Liver (tissue), 8 donors: ENCODE measurements at regions not wholly inside any gene's neighbourhood (a gene's known extent, or its start where the extent isn't known, plus 50 kb on each side); places are given as distances from the start of the nearest gene placed in this dataset.

Source experiments
- DNase-seq: peaks from one replicate; pipeline ENCODE4 v3.0.0-alpha.2; 2017; ENCODE audit warnings: low spot score
- H3K27ac ChIP-seq, 2 donors: one replicate each; pipeline ENCODE4 v1.7.0; 2013; ENCODE audit warnings: inconsistent platforms in 2 of 2, low read length in 2 of 2, control low read depth in 1 of 2, low read depth in 1 of 2, mild to moderate bottlenecking in 1 of 2
- H3K27me3 ChIP-seq, 4 donors: one replicate each; pipeline versions ENCODE4 v1.6.1 to v1.7.0; 2013; ENCODE audit warnings: low read length in 3 of 4, inconsistent platforms in 1 of 4, mild to moderate bottlenecking in 1 of 4, moderate library complexity in 1 of 4; ENCODE audit not compliant: control insufficient read depth in 4 of 4, insufficient read depth in 4 of 4
- H3K36me3 ChIP-seq, 4 donors: one replicate each; pipeline versions ENCODE4 v1.6.1 to v1.7.0; 2013; ENCODE audit warnings: low read length in 3 of 4, mild to moderate bottlenecking in 3 of 4, low read depth in 1 of 4, moderate library complexity in 1 of 4; ENCODE audit not compliant: control insufficient read depth in 4 of 4, insufficient read depth in 3 of 4
- H3K4me1 ChIP-seq, 4 donors: one replicate each; pipeline versions ENCODE4 v1.6.1 to v1.7.0; 2013; ENCODE audit warnings: low read length in 3 of 4, mild to moderate bottlenecking in 3 of 4, moderate library complexity in 1 of 4; ENCODE audit not compliant: control insufficient read depth in 4 of 4, insufficient read depth in 4 of 4
- H3K4me3 ChIP-seq, 3 donors: one replicate each; pipeline versions ENCODE4 v1.6.1 to v1.7.0; 2013; ENCODE audit warnings: low read length in 3 of 3, control low read depth in 1 of 3, low read depth in 1 of 3, mild to moderate bottlenecking in 1 of 3
- H3K9ac ChIP-seq, 2 donors: one replicate each; pipeline ENCODE4 v1.7.0; 2013; ENCODE audit warnings: low read length in 2 of 2, mild to moderate bottlenecking in 2 of 2, moderate library complexity in 2 of 2, control low read depth in 1 of 2, low read depth in 1 of 2
- H3K9me3 ChIP-seq, 4 donors: one replicate each; pipeline versions ENCODE4 v1.6.1 to v1.7.0; 2013; ENCODE audit warnings: low read length in 3 of 4; ENCODE audit not compliant: control insufficient read depth in 4 of 4
- EGR1 ChIP-seq, 2 donors: IDR thresholded peaks; 2 replicates each; pipeline ENCODE4 v1.6.1; 2016 to 2018; ENCODE audit warnings: antibody characterized with exemption in 2 of 2, low read depth in 2 of 2
- FOXA1 ChIP-seq: IDR thresholded peaks from 2 replicates; pipeline ENCODE4 v1.6.1; 2016; ENCODE audit warnings: antibody characterized with exemption
- GABPA ChIP-seq, 2 donors: IDR thresholded peaks in 1 of 2; conservative IDR thresholded peaks in 1 of 2; 2 replicates each; pipeline ENCODE4 v1.6.1; 2016; ENCODE audit warnings: antibody characterized with exemption in 2 of 2, mild to moderate bottlenecking in 1 of 2, moderate library complexity in 1 of 2
- HNF4A ChIP-seq, 2 donors: conservative IDR thresholded peaks; 2 replicates each; pipeline ENCODE4 v1.6.1; 2016; ENCODE audit warnings: antibody characterized with exemption in 2 of 2, mild to moderate bottlenecking in 2 of 2
- HNF4G ChIP-seq: IDR thresholded peaks from 2 replicates; pipeline ENCODE4 v1.6.1; 2016; ENCODE audit warnings: antibody characterized with exemption
- JUND ChIP-seq, 2 donors: IDR thresholded peaks; 2 replicates each; pipeline ENCODE4 v1.6.1; 2016; ENCODE audit warnings: antibody characterized with exemption in 2 of 2
- NR2F2 ChIP-seq: IDR thresholded peaks from 2 replicates; pipeline ENCODE4 v1.6.1; 2016; ENCODE audit warnings: antibody characterized with exemption
- RAD21 ChIP-seq, 2 donors: IDR thresholded peaks; 2 replicates each; pipeline ENCODE4 v1.6.1; 2016; ENCODE audit warnings: antibody characterized with exemption in 2 of 2, mild to moderate bottlenecking in 2 of 2
- RXRA ChIP-seq, 2 donors: IDR thresholded peaks; 2 replicates each; pipeline ENCODE4 v1.6.1; 2017 to 2018; ENCODE audit warnings: antibody characterized with exemption in 2 of 2, mild to moderate bottlenecking in 1 of 2
- SP1 ChIP-seq: IDR thresholded peaks from 2 replicates; pipeline ENCODE4 v1.6.1; 2018; ENCODE audit warnings: antibody characterized with exemption, mild to moderate bottlenecking
- TAF1 ChIP-seq: conservative IDR thresholded peaks from 2 replicates; pipeline ENCODE4 v1.6.1; 2016; ENCODE audit warnings: antibody characterized with exemption, mild to moderate bottlenecking
- YY1 ChIP-seq: IDR thresholded peaks from 2 replicates; pipeline ENCODE4 v1.6.1; 2016; ENCODE audit warnings: antibody characterized with exemption, mild to moderate bottlenecking
- WGBS: extraction: QIAGEN DNeasy Blood & Tissue Kit; methylation state at CpG from one replicate; pipeline ENCODE4 v1.1.7; 2013; 5-methylcytosine and 5-hydroxymethylcytosine counted together
- TF ChIP-seq, protein P1 (sequence below): IDR thresholded peaks from 2 replicates; pipeline ENCODE4 v1.6.1; 2016; ENCODE audit warnings: antibody characterized with exemption
- TF ChIP-seq, protein P2 (sequence below): fragments of 150-350 bp; IDR thresholded peaks from 2 replicates; pipeline ENCODE4 v1.5.1; 2017; ENCODE audit warnings: improper control_type of control experiment, low read depth, low read length; ENCODE audit not compliant: missing input control
- TF ChIP-seq, protein P3 (sequence below): IDR thresholded peaks from 2 replicates; pipeline ENCODE4 v1.6.1; 2016; ENCODE audit warnings: antibody characterized with exemption
- TF ChIP-seq, protein P4 (sequence below): IDR thresholded peaks from 2 replicates; pipeline ENCODE4 v1.6.1; 2016; ENCODE audit warnings: antibody characterized with exemption, mild to moderate bottlenecking
- donor health status: healthy.
- donor health status: healthy.
- donor health status: healthy.
- donor health status: healthy.
- donor health status: healthy.

DNA sequence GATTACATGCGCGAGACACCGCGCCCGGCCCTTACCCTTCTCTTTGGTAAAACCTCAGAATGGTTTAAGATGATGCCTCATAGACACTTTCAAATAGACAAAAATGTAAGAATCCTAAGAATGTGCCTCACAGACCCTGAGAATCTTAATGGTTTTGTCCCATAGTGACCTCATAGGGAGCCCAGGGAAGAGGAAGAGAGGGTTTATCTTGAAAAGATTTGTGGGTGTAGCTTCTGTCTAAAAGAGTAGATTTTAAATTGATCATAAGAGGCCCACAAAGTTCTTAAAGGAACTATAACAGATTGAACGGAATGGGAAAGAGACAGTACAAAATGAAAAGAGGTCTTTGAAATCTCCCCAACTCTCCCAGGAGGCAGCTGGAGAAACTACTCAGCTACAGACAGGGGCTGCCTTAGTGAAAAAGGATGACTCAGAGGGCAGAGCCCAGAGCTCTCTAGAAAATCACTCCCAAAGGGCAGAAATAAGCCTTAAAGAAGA is 220.6 kb downstream of the ADRA2A start:
- H3K4me3 ChIP-seq: no peak overlapping the region
- no peaks in the 10 kb centered on the region for H3K4me1 ChIP-seq
- H3K27ac ChIP-seq: no peak overlapping the region
- 90% methylated on average over 6 of the region's 6 CpGs for WGBS
- no peaks in the 10 kb centered on the region for H3K27me3 ChIP-seq
- no peak for TF ChIP-seq TAF1
- TF ChIP-seq, protein P1, sequence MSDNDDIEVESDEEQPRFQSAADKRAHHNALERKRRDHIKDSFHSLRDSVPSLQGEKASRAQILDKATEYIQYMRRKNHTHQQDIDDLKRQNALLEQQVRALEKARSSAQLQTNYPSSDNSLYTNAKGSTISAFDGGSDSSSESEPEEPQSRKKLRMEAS: no peak
- no peak for TF ChIP-seq GABPA (IDR thresholded peaks at IDR 0.05 in 1 of 2, conservative IDR thresholded peaks at IDR 0.05 in 1 of 2)
- TF ChIP-seq NR2F2: no peak
- no peak for TF ChIP-seq RXRA (IDR thresholded peaks at IDR 0.05)
- TF ChIP-seq SP1: no peak
- TF ChIP-seq RAD21 (IDR thresholded peaks at IDR 0.05): no peak
- TF ChIP-seq, protein P2, sequence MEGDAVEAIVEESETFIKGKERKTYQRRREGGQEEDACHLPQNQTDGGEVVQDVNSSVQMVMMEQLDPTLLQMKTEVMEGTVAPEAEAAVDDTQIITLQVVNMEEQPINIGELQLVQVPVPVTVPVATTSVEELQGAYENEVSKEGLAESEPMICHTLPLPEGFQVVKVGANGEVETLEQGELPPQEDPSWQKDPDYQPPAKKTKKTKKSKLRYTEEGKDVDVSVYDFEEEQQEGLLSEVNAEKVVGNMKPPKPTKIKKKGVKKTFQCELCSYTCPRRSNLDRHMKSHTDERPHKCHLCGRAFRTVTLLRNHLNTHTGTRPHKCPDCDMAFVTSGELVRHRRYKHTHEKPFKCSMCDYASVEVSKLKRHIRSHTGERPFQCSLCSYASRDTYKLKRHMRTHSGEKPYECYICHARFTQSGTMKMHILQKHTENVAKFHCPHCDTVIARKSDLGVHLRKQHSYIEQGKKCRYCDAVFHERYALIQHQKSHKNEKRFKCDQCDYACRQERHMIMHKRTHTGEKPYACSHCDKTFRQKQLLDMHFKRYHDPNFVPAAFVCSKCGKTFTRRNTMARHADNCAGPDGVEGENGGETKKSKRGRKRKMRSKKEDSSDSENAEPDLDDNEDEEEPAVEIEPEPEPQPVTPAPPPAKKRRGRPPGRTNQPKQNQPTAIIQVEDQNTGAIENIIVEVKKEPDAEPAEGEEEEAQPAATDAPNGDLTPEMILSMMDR: no peak
- TF ChIP-seq HNF4G: no peak
- TF ChIP-seq FOXA1: no peak
- TF ChIP-seq YY1: no peak
- TF ChIP-seq JUND (IDR thresholded peaks at IDR 0.05): no peak
- TF ChIP-seq, protein P3, sequence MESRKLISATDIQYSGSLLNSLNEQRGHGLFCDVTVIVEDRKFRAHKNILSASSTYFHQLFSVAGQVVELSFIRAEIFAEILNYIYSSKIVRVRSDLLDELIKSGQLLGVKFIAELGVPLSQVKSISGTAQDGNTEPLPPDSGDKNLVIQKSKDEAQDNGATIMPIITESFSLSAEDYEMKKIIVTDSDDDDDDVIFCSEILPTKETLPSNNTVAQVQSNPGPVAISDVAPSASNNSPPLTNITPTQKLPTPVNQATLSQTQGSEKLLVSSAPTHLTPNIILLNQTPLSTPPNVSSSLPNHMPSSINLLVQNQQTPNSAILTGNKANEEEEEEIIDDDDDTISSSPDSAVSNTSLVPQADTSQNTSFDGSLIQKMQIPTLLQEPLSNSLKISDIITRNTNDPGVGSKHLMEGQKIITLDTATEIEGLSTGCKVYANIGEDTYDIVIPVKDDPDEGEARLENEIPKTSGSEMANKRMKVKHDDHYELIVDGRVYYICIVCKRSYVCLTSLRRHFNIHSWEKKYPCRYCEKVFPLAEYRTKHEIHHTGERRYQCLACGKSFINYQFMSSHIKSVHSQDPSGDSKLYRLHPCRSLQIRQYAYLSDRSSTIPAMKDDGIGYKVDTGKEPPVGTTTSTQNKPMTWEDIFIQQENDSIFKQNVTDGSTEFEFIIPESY: no peak
- H3K9ac ChIP-seq: no peak overlapping the region
- no peaks in the 10 kb centered on the region for H3K9me3 ChIP-seq
- no peaks in the 10 kb centered on the region for H3K36me3 ChIP-seq
- no peak for DNase-seq

DNA sequence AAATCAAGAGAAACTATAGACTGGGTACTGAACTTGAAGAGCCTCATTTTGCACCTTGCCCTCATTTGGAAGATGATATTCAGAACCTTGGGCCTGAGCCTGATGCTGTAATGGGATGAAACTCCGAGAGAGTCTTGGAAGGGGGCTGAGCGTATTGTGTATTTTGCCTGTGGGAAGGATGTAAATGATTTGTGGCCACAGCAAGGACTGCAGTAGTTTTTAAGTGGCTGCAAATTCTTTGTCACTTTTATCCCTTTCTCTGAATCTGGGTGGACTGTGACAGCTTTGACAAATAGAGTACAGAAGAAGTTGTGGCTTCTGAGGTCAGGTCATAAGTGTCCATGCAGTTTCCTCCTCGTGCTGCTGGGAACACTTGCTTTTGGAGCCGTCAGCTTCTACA is 221.2 kb downstream of the ADRA2A start:
- Histone ChIP-seq H3K27ac (no peak overlapping the region), H3K4me3 (no peak overlapping the region), H3K27me3 (no peaks in the 10 kb centered on the region), H3K9ac (no peak overlapping the region), H3K9me3 (no peaks in the 10 kb centered on the region), H3K4me1 (no peaks in the 10 kb centered on the region), H3K36me3 (no peaks in the 10 kb centered on the region)
- 52% methylated on average over 4 of the region's 4 CpGs for WGBS
- no peak for DNase-seq
- TF ChIP-seq FOXA1 (no peak), SP1 (no peak), GABPA (IDR thresholded peaks at IDR 0.05 in 1 of 2, conservative IDR thresholded peaks at IDR 0.05 in 1 of 2) (no peak), RAD21 (IDR thresholded peaks at IDR 0.05) (no peak), HNF4G (no peak), HNF4A (conservative IDR thresholded peaks at IDR 0.05) (no peak), EGR1 (IDR thresholded peaks at IDR 0.05; ENCODE audit: low read depth in 2 of 2) (no peak), TAF1 (no peak)
- TF ChIP-seq, protein P4, sequence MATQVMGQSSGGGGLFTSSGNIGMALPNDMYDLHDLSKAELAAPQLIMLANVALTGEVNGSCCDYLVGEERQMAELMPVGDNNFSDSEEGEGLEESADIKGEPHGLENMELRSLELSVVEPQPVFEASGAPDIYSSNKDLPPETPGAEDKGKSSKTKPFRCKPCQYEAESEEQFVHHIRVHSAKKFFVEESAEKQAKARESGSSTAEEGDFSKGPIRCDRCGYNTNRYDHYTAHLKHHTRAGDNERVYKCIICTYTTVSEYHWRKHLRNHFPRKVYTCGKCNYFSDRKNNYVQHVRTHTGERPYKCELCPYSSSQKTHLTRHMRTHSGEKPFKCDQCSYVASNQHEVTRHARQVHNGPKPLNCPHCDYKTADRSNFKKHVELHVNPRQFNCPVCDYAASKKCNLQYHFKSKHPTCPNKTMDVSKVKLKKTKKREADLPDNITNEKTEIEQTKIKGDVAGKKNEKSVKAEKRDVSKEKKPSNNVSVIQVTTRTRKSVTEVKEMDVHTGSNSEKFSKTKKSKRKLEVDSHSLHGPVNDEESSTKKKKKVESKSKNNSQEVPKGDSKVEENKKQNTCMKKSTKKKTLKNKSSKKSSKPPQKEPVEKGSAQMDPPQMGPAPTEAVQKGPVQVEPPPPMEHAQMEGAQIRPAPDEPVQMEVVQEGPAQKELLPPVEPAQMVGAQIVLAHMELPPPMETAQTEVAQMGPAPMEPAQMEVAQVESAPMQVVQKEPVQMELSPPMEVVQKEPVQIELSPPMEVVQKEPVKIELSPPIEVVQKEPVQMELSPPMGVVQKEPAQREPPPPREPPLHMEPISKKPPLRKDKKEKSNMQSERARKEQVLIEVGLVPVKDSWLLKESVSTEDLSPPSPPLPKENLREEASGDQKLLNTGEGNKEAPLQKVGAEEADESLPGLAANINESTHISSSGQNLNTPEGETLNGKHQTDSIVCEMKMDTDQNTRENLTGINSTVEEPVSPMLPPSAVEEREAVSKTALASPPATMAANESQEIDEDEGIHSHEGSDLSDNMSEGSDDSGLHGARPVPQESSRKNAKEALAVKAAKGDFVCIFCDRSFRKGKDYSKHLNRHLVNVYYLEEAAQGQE: no peak
